WTC11 (cell line): ENCODE measurements at regions not wholly inside any gene's neighbourhood (a gene's known extent, or its start where the extent isn't known, plus 50 kb on each side); places are given as distances from the start of the nearest gene placed in this dataset.

Source experiments
- ATAC-seq: fragments of 200-7000 bp; cut with Tn5 transposase; 2 replicates; pipeline ENCODE4 v1.10.0; 2021; ENCODE audit warnings: mild to moderate bottlenecking, moderate library complexity
- CTCF ChIA-PET: fragments of 300-600 bp; sonication (Branson Sonifier 250); formaldehyde crosslinking; loops from one replicate; lab custom pipeline; 2021; ENCODE audit warnings: antibody characterized with exemption; lab: Charles Lee
- POLR2A ChIA-PET: fragments of 350-600 bp; sonication (Branson Sonifier 250); formaldehyde crosslinking; loops from one replicate; lab custom pipeline; 2021; ENCODE audit warnings: antibody characterized with exemption; lab: Charles Lee
- DNase-seq: peaks from one replicate; pipeline ENCODE4 v3.0.0; 2021; ENCODE audit warnings: low spot score
- H3K27ac Mint-ChIP-seq: 2 replicates; pipeline ENCODE4 v1.8.0; 2021; ENCODE audit warnings: mixed read lengths
- H3K27me3 Mint-ChIP-seq: 2 replicates; pipeline ENCODE4 v1.8.0; 2021; ENCODE audit warnings: low read depth, mild to moderate bottlenecking, moderate library complexity, mixed read lengths
- H3K36me3 Mint-ChIP-seq: 2 replicates; pipeline ENCODE4 v1.8.0; 2021; ENCODE audit warnings: mixed read lengths
- H3K4me1 Mint-ChIP-seq: 2 replicates; pipeline ENCODE4 v1.8.0; 2022; ENCODE audit warnings: mixed read lengths
- H3K4me3 Mint-ChIP-seq: 2 replicates; pipeline ENCODE4 v1.8.0; 2021; ENCODE audit warnings: mild to moderate bottlenecking, moderate library complexity, mixed read lengths
- H3K9me3 Mint-ChIP-seq: 2 replicates; pipeline ENCODE4 v1.8.0; 2021; ENCODE audit warnings: mixed read lengths
- EMX1 ChIP-seq: fragments of 250-450 bp; sonication (Bioruptor Pico); IDR thresholded peaks from 2 replicates; pipeline ENCODE4 v1.8.0; 2021; ENCODE audit warnings: mild to moderate bottlenecking
- FOXP1 ChIP-seq: sonication (generic); formaldehyde crosslinking; IDR thresholded peaks from 2 replicates; pipeline ENCODE4 v1.8.0; 2022; ENCODE audit warnings: missing genetic modification reagents, mild to moderate bottlenecking, moderate library complexity, borderline replicate concordance
- GABPB1 ChIP-seq: sonication (generic); formaldehyde crosslinking; IDR thresholded peaks from 2 replicates; pipeline ENCODE4 v1.8.1; 2023; ENCODE audit warnings: mild to moderate bottlenecking, missing genetic modification reagents
- MXD4 ChIP-seq: fragments of 250-450 bp; sonication (Bioruptor Pico); IDR thresholded peaks from 2 replicates; pipeline ENCODE4 v1.8.0; 2021; ENCODE audit warnings: mild to moderate bottlenecking, moderate library complexity, borderline replicate concordance
- NFE2L1 ChIP-seq: sonication (generic); formaldehyde crosslinking; IDR thresholded peaks from 2 replicates; pipeline ENCODE4 v1.8.1; 2023; ENCODE audit warnings: missing genetic modification reagents
- NFYB ChIP-seq: sonication (generic); formaldehyde crosslinking; conservative IDR thresholded peaks from 2 replicates; pipeline ENCODE4 v1.8.0; 2022; ENCODE audit warnings: low read depth, missing genetic modification reagents
- NR3C1 ChIP-seq: sonication (generic); formaldehyde crosslinking; conservative IDR thresholded peaks from 2 replicates; pipeline ENCODE4 v1.8.1; 2023; ENCODE audit warnings: low read depth, mild to moderate bottlenecking, missing genetic modification reagents
- OVOL2 ChIP-seq: fragments of 250-450 bp; sonication (Bioruptor Pico); IDR thresholded peaks from 2 replicates; pipeline ENCODE4 v1.9.0; 2021; ENCODE audit warnings: mild to moderate bottlenecking, borderline replicate concordance
- RELA ChIP-seq: sonication (generic); formaldehyde crosslinking; IDR thresholded peaks from 2 replicates; pipeline ENCODE4 v1.8.1; 2022; ENCODE audit warnings: missing genetic modification reagents, mild to moderate bottlenecking, borderline replicate concordance
- ZNF396 ChIP-seq: fragments of 250-450 bp; sonication (Bioruptor Pico); IDR thresholded peaks from 2 replicates; pipeline ENCODE4 v1.8.0; 2021; ENCODE audit warnings: mild to moderate bottlenecking, moderate library complexity, borderline replicate concordance
- TF ChIP-seq, protein P1 (sequence below): fragments of 250-450 bp; sonication (Bioruptor Pico); IDR thresholded peaks from 2 replicates; pipeline ENCODE4 v1.8.0; 2021; ENCODE audit warnings: mild to moderate bottlenecking
- TF ChIP-seq, protein P2 (sequence below): sonication (generic); formaldehyde crosslinking; conservative IDR thresholded peaks from 2 replicates; pipeline ENCODE4 v1.8.1; 2023; ENCODE audit warnings: mild to moderate bottlenecking, low read depth, missing genetic modification reagents, moderate library complexity
- TF ChIP-seq, protein P3 (sequence below): sonication (generic); formaldehyde crosslinking; IDR thresholded peaks from 2 replicates; pipeline ENCODE4 v1.8.1; 2022; ENCODE audit warnings: mild to moderate bottlenecking, missing genetic modification reagents, moderate library complexity, borderline replicate concordance
- TF ChIP-seq, protein P4 (sequence below): sonication (generic); formaldehyde crosslinking; IDR thresholded peaks from 2 replicates; pipeline ENCODE4 v1.8.1; 2023; ENCODE audit warnings: mild to moderate bottlenecking, missing genetic modification reagents
- TF ChIP-seq, protein P5 (sequence below): fragments of 250-450 bp; sonication (Bioruptor Pico); IDR thresholded peaks from 2 replicates; pipeline ENCODE4 v1.9.0; 2021; ENCODE audit warnings: moderate library complexity, mild to moderate bottlenecking, inconsistent platforms, borderline replicate concordance
- TF ChIP-seq, protein P6 (sequence below): fragments of 250-450 bp; sonication (Bioruptor Pico); conservative IDR thresholded peaks from 2 replicates; pipeline ENCODE4 v1.9.0; 2021; ENCODE audit warnings: mild to moderate bottlenecking
- TF ChIP-seq, protein P7 (sequence below): sonication (generic); formaldehyde crosslinking; IDR thresholded peaks from 2 replicates; pipeline ENCODE4 v1.8.0; 2023; ENCODE audit warnings: missing genetic modification reagents
- TF ChIP-seq, protein P8 (sequence below): sonication (generic); formaldehyde crosslinking; IDR thresholded peaks from 2 replicates; pipeline ENCODE4 v1.8.1; 2022; ENCODE audit warnings: missing genetic modification reagents, borderline replicate concordance

DNA sequence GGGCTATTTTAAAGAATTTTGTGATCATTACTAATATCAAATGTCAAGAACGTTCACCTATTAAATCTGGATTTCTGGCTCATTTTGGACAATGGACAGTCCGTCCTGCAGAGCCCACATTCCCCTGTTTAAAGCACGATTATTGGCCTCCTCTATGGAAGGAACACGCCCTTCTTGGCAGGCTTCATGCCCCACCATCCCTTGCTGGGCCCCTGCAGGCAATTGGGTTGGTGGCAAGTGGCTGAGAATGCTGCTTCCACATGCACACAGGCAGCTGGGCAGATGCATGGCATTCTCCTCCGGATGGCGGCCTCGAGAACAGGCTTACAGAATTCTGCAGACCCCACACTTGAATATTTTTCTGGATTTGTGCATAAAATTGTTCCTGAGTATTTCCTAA lies 305.8 kb upstream of the MKI67 start (continued):
- TF ChIP-seq, protein P1, sequence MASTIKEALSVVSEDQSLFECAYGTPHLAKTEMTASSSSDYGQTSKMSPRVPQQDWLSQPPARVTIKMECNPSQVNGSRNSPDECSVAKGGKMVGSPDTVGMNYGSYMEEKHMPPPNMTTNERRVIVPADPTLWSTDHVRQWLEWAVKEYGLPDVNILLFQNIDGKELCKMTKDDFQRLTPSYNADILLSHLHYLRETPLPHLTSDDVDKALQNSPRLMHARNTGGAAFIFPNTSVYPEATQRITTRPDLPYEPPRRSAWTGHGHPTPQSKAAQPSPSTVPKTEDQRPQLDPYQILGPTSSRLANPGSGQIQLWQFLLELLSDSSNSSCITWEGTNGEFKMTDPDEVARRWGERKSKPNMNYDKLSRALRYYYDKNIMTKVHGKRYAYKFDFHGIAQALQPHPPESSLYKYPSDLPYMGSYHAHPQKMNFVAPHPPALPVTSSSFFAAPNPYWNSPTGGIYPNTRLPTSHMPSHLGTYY, result no peak

DNA sequence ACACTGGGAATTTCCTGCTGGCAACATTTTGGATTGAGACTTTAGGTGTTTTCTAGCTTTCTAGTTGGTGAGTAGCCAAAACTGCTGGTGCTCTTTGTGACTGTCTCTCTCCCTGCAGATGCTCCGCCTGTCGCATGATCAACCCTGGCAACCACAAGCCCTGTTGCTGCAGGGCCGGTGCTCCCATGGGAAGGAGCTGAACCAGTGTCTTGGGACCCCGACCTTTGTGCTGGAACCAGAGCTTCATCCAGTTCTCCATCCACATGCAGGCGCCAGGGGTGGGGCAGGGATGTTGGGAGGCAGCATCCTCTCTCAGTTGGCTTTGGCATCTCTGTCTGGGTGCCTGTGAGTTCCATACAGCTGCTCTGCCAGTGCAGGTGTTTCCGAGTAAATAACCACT lies 306.2 kb upstream of the MKI67 start:
- Mint-ChIP-seq H3K4me1 (peaks cover 34% of the 10 kb centered on the region), H3K27ac (no peak overlapping the region), H3K9me3 (no peaks in the 10 kb centered on the region), H3K4me3 (no peak overlapping the region), H3K27me3 (no peaks in the 10 kb centered on the region; the same call in 1 of the 2 replicates), H3K36me3 (no peaks in the 10 kb centered on the region)
- DNase-seq (no peak), ATAC-seq (no peak)
- CTCF ChIA-PET, result interaction anchor here (1.7 kb wide), 1 partner anchor 165 kb away, joined by 5 read pairs; no protein-coding TSS in a partner anchor
- no peak for TF ChIP-seq RELA (CRISPR knock-in tag)
- TF ChIP-seq NFYB (CRISPR knock-in tag), result no peak
- TF ChIP-seq, protein P2, sequence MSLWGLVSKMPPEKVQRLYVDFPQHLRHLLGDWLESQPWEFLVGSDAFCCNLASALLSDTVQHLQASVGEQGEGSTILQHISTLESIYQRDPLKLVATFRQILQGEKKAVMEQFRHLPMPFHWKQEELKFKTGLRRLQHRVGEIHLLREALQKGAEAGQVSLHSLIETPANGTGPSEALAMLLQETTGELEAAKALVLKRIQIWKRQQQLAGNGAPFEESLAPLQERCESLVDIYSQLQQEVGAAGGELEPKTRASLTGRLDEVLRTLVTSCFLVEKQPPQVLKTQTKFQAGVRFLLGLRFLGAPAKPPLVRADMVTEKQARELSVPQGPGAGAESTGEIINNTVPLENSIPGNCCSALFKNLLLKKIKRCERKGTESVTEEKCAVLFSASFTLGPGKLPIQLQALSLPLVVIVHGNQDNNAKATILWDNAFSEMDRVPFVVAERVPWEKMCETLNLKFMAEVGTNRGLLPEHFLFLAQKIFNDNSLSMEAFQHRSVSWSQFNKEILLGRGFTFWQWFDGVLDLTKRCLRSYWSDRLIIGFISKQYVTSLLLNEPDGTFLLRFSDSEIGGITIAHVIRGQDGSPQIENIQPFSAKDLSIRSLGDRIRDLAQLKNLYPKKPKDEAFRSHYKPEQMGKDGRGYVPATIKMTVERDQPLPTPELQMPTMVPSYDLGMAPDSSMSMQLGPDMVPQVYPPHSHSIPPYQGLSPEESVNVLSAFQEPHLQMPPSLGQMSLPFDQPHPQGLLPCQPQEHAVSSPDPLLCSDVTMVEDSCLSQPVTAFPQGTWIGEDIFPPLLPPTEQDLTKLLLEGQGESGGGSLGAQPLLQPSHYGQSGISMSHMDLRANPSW (CRISPR knock-in tag), result no peak
- TF ChIP-seq NFE2L1 (CRISPR knock-in tag), result no peak
- no peak for TF ChIP-seq EMX1 (CRISPR knock-in tag)
- POLR2A ChIA-PET, result no interaction called here

DNA sequence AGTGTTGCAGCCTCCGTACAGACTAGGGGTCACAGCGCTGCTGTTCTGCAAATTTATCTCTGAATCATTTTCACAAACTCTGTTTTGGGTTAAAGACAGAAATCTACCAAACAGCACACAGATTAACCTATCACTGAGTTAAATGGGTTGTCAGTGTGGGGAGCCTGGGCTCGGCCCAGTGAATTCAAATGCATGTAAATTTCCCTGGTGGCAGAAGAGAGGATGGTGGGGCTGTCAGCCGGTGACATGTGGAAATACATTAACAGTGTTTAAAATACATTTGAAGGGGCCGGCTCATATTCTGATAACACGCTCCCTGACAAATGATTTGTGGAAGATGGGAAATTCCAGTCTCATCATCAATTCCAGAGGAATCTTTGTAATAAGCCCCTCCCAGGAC lies 309.6 kb upstream of the MKI67 start:
- H3K4me1 Mint-ChIP-seq, result peaks cover 47% of the 10 kb centered on the region
- ATAC-seq (no peak), DNase-seq (no peak)
- no peaks in the 10 kb centered on the region; the same call in 1 of the 2 replicates for H3K9me3 Mint-ChIP-seq
- no peak overlapping the region for H3K27ac Mint-ChIP-seq
- no peaks in the 10 kb centered on the region for H3K36me3 Mint-ChIP-seq
- ChIA-PET POLR2A (no interaction called here), CTCF (no interaction called here)
- H3K27me3 Mint-ChIP-seq, result no peaks in the 10 kb centered on the region
- TF ChIP-seq, protein P3, sequence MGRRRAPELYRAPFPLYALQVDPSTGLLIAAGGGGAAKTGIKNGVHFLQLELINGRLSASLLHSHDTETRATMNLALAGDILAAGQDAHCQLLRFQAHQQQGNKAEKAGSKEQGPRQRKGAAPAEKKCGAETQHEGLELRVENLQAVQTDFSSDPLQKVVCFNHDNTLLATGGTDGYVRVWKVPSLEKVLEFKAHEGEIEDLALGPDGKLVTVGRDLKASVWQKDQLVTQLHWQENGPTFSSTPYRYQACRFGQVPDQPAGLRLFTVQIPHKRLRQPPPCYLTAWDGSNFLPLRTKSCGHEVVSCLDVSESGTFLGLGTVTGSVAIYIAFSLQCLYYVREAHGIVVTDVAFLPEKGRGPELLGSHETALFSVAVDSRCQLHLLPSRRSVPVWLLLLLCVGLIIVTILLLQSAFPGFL (CRISPR knock-in tag), result no peak
- TF ChIP-seq, protein P4, sequence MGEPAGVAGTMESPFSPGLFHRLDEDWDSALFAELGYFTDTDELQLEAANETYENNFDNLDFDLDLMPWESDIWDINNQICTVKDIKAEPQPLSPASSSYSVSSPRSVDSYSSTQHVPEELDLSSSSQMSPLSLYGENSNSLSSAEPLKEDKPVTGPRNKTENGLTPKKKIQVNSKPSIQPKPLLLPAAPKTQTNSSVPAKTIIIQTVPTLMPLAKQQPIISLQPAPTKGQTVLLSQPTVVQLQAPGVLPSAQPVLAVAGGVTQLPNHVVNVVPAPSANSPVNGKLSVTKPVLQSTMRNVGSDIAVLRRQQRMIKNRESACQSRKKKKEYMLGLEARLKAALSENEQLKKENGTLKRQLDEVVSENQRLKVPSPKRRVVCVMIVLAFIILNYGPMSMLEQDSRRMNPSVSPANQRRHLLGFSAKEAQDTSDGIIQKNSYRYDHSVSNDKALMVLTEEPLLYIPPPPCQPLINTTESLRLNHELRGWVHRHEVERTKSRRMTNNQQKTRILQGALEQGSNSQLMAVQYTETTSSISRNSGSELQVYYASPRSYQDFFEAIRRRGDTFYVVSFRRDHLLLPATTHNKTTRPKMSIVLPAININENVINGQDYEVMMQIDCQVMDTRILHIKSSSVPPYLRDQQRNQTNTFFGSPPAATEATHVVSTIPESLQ (CRISPR knock-in tag), result no peak
- TF ChIP-seq, protein P5, sequence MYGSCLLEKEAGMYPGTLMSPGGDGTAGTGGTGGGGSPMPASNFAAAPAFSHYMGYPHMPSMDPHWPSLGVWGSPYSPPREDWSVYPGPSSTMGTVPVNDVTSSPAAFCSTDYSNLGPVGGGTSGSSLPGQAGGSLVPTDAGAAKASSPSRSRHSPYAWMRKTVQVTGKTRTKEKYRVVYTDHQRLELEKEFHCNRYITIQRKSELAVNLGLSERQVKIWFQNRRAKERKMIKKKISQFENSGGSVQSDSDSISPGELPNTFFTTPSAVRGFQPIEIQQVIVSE (CRISPR knock-in tag), result no peak
- TF ChIP-seq MXD4 (CRISPR knock-in tag) (no peak), NFE2L1 (CRISPR knock-in tag) (no peak), FOXP1 (no peak), OVOL2 (CRISPR knock-in tag) (no peak), ZNF396 (CRISPR knock-in tag) (no peak), GABPB1 (CRISPR knock-in tag) (no peak), NR3C1 (CRISPR knock-in tag) (no peak)
- TF ChIP-seq, protein P6, sequence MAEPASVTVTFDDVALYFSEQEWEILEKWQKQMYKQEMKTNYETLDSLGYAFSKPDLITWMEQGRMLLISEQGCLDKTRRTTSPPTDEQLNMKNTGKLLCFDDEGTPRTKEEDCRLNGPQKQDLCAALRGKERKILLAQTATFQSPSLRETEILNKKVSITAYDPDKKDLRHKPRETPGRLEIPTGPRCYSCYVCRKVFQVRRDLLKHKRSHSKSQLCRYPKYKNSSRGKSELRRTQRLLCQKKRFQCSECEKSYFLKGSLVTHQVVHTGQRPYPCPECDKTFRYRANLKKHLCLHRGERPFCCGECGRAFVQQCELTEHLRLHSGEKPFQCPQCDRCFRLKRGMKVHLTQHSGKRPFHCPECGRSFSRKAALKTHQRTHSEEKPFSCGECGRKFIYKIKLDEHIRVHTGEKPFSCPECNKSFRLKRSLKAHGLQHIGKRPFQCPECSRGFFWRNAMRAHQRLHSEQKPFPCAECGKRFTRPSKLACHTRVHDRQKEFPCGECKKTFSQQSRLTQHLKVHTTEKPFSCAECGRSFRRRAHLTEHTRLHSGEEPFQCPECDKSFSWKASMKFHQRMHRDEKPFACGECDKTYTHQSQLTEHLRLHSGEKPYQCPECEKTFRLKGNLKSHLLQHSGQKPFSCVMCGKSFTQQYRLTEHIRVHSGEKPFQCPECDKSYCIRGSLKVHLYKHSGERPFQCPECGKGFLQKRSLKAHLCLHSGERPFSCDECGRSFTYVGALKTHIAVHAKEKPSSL (CRISPR knock-in tag), result no peak
- TF ChIP-seq, protein P7, sequence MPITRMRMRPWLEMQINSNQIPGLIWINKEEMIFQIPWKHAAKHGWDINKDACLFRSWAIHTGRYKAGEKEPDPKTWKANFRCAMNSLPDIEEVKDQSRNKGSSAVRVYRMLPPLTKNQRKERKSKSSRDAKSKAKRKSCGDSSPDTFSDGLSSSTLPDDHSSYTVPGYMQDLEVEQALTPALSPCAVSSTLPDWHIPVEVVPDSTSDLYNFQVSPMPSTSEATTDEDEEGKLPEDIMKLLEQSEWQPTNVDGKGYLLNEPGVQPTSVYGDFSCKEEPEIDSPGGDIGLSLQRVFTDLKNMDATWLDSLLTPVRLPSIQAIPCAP (CRISPR knock-in tag), result no peak
- TF ChIP-seq, protein P8, sequence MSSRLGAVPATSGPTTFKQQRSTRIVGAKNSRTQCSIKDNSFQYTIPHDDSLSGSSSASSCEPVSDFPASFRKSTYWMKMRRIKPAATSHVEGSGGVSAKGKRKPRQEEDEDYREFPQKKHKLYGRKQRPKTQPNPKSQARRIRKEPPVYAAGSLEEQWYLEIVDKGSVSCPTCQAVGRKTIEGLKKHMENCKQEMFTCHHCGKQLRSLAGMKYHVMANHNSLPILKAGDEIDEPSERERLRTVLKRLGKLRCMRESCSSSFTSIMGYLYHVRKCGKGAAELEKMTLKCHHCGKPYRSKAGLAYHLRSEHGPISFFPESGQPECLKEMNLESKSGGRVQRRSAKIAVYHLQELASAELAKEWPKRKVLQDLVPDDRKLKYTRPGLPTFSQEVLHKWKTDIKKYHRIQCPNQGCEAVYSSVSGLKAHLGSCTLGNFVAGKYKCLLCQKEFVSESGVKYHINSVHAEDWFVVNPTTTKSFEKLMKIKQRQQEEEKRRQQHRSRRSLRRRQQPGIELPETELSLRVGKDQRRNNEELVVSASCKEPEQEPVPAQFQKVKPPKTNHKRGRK (CRISPR knock-in tag), result no peak
- TF ChIP-seq, all 79 proteins: peak for 0
- no peak overlapping the region for H3K4me3 Mint-ChIP-seq
